Right lobe of liver (tissue), 4 donors: ENCODE measurements at regions not wholly inside any gene's neighbourhood (a gene's known extent, or its start where the extent isn't known, plus 50 kb on each side); places are given as distances from the start of the nearest gene placed in this dataset.

Experiments used
- CTCF ChIP-seq, 4 donors: fragments of 200-600 bp in 3 of 4; fragments of 450-650 bp in 1 of 4; IDR thresholded peaks; one replicate each; pipeline versions ENCODE4 v1.5.1 to v1.8.0; 2016 to 2022; ENCODE audit warnings: antibody characterized with exemption in 4 of 4, mild to moderate bottlenecking in 2 of 4
- POLR2A ChIP-seq: fragments of 450-650 bp; IDR thresholded peaks from one replicate; pipeline ENCODE4 v1.6.1; 2017; ENCODE audit warnings: antibody characterized with exemption, mild to moderate bottlenecking
- donor health status: DM: no; HTN: no; CAD: no.
- donor health status: DM: no; HTN: no; CAD: no.
- donor health status: DM: no; HTN: yes; CAD: no.

DNA sequence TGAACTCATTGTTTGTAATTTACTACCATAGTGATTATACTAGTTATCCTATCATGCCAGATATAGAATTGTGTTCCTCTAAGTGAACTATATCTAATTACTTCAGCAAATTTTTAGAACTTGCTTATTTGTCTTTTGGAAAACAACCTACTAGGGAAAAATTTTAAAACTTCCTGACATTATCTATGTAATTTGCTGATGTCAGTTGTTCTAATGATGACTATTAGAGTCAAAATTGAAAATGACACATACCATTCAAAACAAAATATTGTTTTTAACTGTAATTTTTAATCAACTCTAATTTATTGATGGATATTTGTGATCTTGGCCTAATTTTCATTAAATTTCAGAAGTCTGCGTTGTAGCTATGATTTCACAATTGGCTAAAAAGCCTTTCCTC, 106.7 kb upstream of the ROBO2 start:
- TF ChIP-seq CTCF (IDR thresholded peaks at IDR 0.05), result no peak
- no peak for TF ChIP-seq POLR2A
